ENCODE measurements at regions not wholly inside any gene's neighbourhood (a gene's known extent, or its start where the extent isn't known, plus 50 kb on each side); places are given as distances from the start of the nearest gene placed in this dataset.

DNA sequence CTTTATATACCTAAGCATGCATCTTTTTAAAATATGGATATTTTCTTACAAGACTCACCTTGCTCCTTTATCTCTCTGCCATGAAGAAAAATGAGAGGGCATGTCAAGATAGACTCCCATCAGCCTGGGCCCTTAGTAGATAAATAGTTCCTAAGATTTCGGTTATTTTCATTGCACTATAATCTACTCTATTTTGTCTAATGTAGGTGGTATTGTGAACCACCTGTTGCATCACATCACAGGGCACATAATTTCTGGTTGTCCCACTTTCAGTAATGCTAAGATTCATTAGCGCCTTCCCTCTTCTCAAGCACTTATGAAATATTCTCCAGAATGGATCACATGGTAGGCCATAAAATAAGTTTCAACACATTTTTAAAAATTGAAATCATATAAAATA is 202.5 kb upstream of the ADRA1B start (continued):
- TF ChIP-seq, protein P1, sequence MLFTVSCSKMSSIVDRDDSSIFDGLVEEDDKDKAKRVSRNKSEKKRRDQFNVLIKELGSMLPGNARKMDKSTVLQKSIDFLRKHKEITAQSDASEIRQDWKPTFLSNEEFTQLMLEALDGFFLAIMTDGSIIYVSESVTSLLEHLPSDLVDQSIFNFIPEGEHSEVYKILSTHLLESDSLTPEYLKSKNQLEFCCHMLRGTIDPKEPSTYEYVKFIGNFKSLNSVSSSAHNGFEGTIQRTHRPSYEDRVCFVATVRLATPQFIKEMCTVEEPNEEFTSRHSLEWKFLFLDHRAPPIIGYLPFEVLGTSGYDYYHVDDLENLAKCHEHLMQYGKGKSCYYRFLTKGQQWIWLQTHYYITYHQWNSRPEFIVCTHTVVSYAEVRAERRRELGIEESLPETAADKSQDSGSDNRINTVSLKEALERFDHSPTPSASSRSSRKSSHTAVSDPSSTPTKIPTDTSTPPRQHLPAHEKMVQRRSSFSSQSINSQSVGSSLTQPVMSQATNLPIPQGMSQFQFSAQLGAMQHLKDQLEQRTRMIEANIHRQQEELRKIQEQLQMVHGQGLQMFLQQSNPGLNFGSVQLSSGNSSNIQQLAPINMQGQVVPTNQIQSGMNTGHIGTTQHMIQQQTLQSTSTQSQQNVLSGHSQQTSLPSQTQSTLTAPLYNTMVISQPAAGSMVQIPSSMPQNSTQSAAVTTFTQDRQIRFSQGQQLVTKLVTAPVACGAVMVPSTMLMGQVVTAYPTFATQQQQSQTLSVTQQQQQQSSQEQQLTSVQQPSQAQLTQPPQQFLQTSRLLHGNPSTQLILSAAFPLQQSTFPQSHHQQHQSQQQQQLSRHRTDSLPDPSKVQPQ (CRISPR knock-in tag; IDR thresholded peaks at IDR 0.05; ENCODE audit: borderline replicate concordance): no peak
- TF ChIP-seq CEBPG (CRISPR knock-in tag; IDR thresholded peaks at IDR 0.05) (no peak), CEBPG (tag; conservative IDR thresholded peaks at IDR 0.05 in 1 of 2, IDR thresholded peaks at IDR 0.05 in 1 of 2) (no peak), ZNF780A (CRISPR knock-in tag; IDR thresholded peaks at IDR 0.05) (no peak), XRCC4 (IDR thresholded peaks at IDR 0.05; ENCODE audit: extremely low read depth, insufficient read depth, insufficient read length) (no peak)
- TF ChIP-seq, protein P2, sequence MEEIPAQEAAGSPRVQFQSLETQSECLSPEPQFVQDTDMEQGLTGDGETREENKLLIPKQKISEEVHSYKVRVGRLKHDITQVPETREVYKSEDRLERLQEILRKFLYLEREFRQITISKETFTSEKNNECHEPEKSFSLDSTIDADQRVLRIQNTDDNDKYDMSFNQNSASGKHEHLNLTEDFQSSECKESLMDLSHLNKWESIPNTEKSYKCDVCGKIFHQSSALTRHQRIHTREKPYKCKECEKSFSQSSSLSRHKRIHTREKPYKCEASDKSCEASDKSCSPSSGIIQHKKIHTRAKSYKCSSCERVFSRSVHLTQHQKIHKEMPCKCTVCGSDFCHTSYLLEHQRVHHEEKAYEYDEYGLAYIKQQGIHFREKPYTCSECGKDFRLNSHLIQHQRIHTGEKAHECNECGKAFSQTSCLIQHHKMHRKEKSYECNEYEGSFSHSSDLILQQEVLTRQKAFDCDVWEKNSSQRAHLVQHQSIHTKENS (CRISPR knock-in tag; IDR thresholded peaks at IDR 0.05): no peak
- TF ChIP-seq, protein P3, sequence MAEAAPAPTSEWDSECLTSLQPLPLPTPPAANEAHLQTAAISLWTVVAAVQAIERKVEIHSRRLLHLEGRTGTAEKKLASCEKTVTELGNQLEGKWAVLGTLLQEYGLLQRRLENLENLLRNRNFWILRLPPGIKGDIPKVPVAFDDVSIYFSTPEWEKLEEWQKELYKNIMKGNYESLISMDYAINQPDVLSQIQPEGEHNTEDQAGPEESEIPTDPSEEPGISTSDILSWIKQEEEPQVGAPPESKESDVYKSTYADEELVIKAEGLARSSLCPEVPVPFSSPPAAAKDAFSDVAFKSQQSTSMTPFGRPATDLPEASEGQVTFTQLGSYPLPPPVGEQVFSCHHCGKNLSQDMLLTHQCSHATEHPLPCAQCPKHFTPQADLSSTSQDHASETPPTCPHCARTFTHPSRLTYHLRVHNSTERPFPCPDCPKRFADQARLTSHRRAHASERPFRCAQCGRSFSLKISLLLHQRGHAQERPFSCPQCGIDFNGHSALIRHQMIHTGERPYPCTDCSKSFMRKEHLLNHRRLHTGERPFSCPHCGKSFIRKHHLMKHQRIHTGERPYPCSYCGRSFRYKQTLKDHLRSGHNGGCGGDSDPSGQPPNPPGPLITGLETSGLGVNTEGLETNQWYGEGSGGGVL (CRISPR knock-in tag; IDR thresholded peaks at IDR 0.05): no peak
- TF ChIP-seq, protein P4, sequence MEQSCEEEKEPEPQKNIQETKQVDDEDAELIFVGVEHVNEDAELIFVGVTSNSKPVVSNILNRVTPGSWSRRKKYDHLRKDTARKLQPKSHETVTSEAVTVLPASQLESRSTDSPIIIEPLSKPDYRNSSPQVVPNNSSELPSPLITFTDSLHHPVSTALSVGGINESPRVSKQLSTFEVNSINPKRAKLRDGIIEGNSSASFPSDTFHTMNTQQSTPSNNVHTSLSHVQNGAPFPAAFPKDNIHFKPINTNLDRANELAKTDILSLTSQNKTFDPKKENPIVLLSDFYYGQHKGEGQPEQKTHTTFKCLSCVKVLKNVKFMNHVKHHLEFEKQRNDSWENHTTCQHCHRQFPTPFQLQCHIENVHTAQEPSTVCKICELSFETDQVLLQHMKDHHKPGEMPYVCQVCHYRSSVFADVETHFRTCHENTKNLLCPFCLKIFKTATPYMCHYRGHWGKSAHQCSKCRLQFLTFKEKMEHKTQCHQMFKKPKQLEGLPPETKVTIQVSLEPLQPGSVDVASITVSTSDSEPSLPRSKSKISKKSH (CRISPR knock-in tag; IDR thresholded peaks at IDR 0.05): no peak
